ENCODE measurements at regions not wholly inside any gene's neighbourhood (a gene's known extent, or its start where the extent isn't known, plus 50 kb on each side); places are given as distances from the start of the nearest gene placed in this dataset.

GRCh38 chr1:87937831-87938395 lies 609.2 kb downstream of the LMO4 start:
- no peak for DNase-seq

GRCh38 chr1:87938631-87939030 lies 610.0 kb downstream of the LMO4 start:
- no peak for DNase-seq

GRCh38 chr1:87939444-87939843 lies 610.8 kb downstream of the LMO4 start:
- no peak for DNase-seq

- no peak for DNase-seq
These were observed 611.7 kb downstream of the LMO4 start for GRCh38 chr1:87940421-87940820.

- DNase-seq = no peak
These were observed 612.8 kb downstream of the LMO4 start for GRCh38 chr1:87941337-87941946.

DNA sequence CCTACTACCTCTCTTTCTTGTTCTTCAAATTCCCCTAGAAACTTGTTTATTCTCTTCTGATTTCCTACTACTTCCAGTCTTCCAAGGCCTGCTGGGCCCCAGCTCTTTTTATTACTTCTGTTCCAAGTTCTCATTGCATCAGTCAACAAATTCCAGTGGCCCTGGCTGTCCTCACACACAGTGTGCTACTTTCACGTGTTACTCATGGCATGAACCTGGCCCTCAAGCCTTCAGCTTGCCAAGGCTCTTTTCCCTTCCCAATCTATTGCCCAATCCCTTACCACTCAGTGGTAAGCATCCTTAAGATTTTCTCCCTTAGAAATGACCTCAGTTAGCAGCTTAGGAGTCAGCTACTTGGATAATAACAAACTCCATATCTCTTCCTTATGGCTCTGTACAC lies 613.5 kb downstream of the LMO4 start:
- no peak for DNase-seq

DNA sequence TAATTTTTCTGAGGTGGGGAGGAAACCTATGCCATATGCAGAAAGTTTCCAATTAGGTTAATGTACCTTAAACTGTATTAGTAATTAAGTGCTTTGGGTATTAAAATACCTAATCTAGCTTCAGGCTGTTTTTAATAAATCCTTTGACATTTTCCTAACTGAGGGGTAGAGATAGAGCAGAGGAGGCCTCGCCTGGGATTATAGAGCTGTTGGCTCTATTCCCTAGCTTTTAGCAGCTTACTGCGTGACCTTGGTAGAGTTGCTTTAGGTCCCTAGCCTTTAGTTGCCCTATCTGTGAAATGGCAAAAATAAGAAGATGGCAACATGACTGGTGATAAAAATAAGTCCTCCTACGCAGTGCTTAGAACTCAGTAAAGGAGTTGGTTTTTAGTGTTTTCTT lies 621.0 kb downstream of the LMO4 start:
- DNase-seq = no peak

- no peak for DNase-seq
These were observed 621.7 kb downstream of the LMO4 start for GRCh38 chr1:87950369-87950768.

DNA sequence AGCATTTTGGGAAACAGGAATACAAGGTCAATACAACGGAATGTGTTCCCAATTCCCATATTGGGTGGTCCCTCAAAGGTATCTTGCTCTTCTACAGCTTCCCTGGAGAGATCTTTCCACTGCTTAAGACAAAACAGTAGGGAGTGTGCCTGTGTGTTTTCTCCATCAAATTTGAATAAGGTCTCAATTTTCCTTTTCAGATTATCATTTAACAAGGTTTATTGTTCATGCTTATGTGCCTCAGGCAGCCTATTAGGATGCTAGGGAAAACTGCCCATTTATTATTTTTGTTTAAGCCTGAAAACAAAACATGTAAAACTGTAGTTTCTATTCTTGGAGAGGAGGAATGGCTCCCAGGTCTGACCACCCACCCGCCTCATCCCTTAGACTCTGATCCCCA lies 622.7 kb downstream of the LMO4 start:
- DNase-seq = no peak

GRCh38 chr1:87951852-87952251 lies 623.2 kb downstream of the LMO4 start:
- no peak for DNase-seq

GRCh38 chr1:87953121-87953520 lies 624.4 kb downstream of the LMO4 start:
- no peak for DNase-seq

DNA sequence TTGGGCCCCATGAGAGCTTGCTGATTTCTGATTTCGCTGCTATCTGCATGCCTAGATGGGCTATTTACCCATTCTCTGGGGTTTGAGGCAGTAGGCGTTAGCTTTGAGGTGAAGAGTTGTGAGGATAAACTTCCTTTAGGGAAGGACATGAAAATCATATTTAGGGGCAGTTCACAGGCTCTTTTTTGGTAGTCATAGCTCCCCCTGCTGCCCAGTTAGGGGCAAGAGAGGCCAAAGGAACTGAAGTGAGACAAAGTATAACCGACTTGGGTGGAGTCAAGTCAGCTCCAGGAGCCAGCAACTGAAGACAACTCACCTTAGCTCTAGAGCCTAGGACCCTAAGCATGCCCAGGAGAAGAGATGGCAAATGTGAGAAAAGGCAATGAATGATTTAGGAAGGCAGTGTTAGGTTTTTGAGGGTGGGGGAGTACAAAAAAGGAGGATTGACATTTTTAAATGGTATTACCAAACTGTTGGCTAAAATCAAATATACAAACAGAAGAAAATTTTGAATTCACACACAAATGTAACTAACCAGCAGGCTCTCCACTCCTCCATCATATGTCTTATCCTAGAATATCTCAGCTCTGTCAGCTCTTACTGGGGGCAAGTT lies 625.2 kb downstream of the LMO4 start:
- no peak for DNase-seq

DNA sequence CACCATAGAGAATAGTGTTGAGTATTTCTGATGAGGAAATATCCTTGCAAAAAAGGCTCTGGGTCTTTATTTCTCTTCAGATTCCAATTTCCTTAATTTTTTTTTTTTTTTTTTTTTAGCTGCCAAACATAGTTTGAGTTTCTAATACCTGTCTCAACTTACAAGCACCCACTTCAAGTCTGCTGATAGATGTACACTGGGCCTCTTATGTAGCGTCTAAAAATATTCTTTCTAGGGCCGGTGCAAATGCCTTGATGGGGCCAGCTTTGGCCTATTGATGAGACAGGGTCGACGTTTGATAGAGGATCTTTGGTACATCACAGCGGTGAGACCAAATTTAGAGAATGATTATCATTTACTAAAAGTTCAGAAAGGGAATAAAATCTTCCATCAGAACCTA lies 626.4 kb downstream of the LMO4 start:
- no peak for DNase-seq

GRCh38 chr1:87956072-87956471 lies 627.4 kb downstream of the LMO4 start:
- no peak for DNase-seq

- no peak for DNase-seq
These were observed 628.1 kb downstream of the LMO4 start for GRCh38 chr1:87956750-87957149.

DNA sequence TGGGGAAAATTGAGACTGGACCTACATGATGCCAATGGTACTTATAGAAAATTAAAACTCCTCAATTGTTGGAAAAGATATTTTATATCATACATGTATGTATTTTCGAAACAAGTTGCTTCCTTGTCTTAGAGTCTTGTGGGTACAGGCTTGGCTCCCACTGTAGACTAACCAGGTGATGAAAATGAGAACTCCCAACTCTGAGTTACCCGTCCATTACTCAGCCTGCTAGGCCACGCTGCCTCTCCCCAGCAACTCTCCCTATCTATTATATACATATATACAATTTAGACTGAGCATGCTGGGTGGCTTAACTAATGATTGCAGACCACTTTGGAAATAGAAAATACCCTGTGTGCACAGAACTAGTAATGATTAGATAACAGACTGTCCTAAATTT lies 628.7 kb downstream of the LMO4 start:
- DNase-seq = no peak

GRCh38 chr1:87958201-87958600 lies 629.5 kb downstream of the LMO4 start:
- DNase-seq = no peak

- no peak for DNase-seq
These were observed 630.0 kb downstream of the LMO4 start for GRCh38 chr1:87958716-87959115.

DNA sequence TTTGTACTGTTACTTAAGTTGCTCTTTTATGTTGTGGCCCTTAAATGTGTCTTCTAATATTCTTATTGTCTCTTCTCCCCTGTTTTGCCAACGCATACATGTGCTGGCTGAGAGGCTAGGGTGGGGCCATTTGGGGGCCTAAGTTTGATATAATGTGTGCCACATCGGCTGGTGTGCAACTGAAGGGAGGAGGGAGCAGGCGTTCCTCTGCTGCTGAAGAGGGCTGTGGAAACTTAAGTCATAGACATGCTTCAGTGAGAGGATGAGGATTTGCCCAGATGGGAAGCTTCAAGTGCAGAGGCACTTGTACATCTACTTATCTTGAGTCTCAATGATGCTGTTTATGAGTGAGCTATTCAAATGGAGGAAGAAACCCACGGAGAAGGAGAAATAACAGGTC lies 630.6 kb downstream of the LMO4 start:
- no peak for DNase-seq

DNA sequence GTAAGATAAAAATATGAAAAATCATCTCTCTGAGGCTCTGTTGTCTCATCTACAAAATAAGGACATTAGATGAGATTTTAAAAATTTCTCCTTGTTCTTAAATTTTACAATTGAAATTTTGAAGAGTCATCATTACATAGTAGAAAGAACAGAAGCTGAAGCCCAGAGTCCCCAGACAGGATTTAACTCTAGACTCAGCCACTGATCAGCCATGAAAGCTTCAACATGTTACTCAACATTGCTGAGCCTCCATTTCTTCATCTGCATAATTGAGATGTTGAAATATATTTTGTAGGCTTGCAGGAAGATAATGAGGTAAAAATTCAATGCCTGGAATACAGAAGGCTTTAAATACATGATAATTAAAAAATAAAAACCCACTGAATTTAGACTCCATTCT lies 633.3 kb downstream of the LMO4 start:
- no peak for DNase-seq

GRCh38 chr1:87963556-87963955 lies 634.9 kb downstream of the LMO4 start:
- DNase-seq = no peak

GRCh38 chr1:87965193-87965592 lies 636.5 kb downstream of the LMO4 start:
- DNase-seq = no peak

GRCh38 chr1:87968197-87968955 lies 639.7 kb downstream of the LMO4 start:
- no peak for DNase-seq

DNA sequence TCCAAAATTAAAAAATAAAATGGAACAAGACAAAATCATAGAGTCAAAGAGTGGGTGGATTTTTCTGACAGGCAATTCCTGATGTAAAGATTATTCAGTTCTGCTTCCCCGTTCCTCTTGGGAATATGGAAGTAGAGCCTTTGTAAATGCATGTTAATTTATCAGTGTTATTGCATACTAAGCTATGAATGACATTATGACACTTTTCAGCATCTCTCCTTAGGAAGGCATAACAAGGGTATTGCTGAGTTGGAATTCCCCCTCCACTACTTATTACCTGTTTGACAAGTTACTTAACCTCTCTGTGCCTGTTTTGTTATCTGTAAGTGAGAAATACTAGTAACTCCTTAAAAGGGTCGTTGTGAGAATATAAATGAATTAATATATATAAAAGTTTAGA lies 640.4 kb downstream of the LMO4 start:
- DNase-seq = no peak

Data from GOT3 (cell line).